Heart right ventricle (tissue), 16 donors: ENCODE measurements at regions not wholly inside any gene's neighbourhood (a gene's known extent, or its start where the extent isn't known, plus 50 kb on each side); places are given as distances from the start of the nearest gene placed in this dataset.

Experiments
- ATAC-seq, 8 donors: fragments of 200-7000 bp; cut with Tn5 transposase; one replicate each; pipeline ENCODE4 v1.9.1; 2020; ENCODE audit warnings: mild to moderate bottlenecking in 8 of 8, moderate library complexity in 8 of 8, moderate number of reproducible peaks in 1 of 8
- DNase-seq, 2 donors: peaks; one replicate each; pipeline ENCODE4 v3.0.0-alpha.2; 2020
- H3K27ac ChIP-seq, 10 donors: fragments of 200-600 bp; sonication (generic) in 2 of 10; one replicate each; pipeline versions ENCODE4 v1.5.0 to v1.8.0; 2020 to 2022; ENCODE audit warnings: mild to moderate bottlenecking in 3 of 10
- H3K27me3 ChIP-seq, 7 donors: fragments of 200-600 bp; one replicate each; pipeline ENCODE4 v1.8.0; 2021 to 2022; ENCODE audit warnings: mild to moderate bottlenecking in 2 of 7
- H3K36me3 ChIP-seq, 9 donors: fragments of 200-600 bp; sonication (generic) in 1 of 9; one replicate each; pipeline versions ENCODE4 v1.5.0 to v1.8.0; 2020 to 2022; ENCODE audit warnings: mild to moderate bottlenecking in 2 of 9
- H3K4me1 ChIP-seq, 9 donors: fragments of 200-600 bp; sonication (generic) in 1 of 9; one replicate each; pipeline versions ENCODE4 v1.5.0 to v1.8.0; 2020 to 2022; ENCODE audit warnings: mild to moderate bottlenecking in 4 of 9
- H3K4me3 ChIP-seq, 10 donors: fragments of 200-600 bp; sonication (generic) in 2 of 10; one replicate each; pipeline versions ENCODE4 v1.5.0 to v1.8.0; 2020 to 2022; ENCODE audit warnings: mild to moderate bottlenecking in 7 of 10, moderate library complexity in 2 of 10
- H3K9me3 ChIP-seq, 11 donors: fragments of 200-600 bp in 10 of 11; sonication (generic) in 2 of 11; one replicate each; pipeline versions ENCODE4 v1.5.0 to v1.8.0; 2013 to 2022; ENCODE audit warnings: mild to moderate bottlenecking in 2 of 11, control low read depth in 1 of 11, moderate library complexity in 1 of 11
- WGBS, 2 donors: extraction: QIAGEN DNeasy Blood & Tissue Kit; methylation state at CpG; one replicate each; pipeline ENCODE4 v1.1.7; 2013; ENCODE audit warnings: inconsistent platforms in 1 of 2; 5-methylcytosine and 5-hydroxymethylcytosine counted together
- intact Hi-C, 10 donors: fragments of 100-400 bp; cut with DNase I; formaldehyde crosslinking; loops; one replicate each; pipeline versions ENCODE4 v1.11.1 to v1.14.2; 2022
- TF ChIP-seq, protein P1 (sequence below), 9 donors: fragments of 200-600 bp; sonication (generic) in 2 of 9; IDR thresholded peaks; one replicate each; pipeline versions ENCODE4 v1.5.0 to v1.8.0; 2021 to 2022; ENCODE audit warnings: antibody characterized with exemption in 9 of 9, mild to moderate bottlenecking in 5 of 9, moderate library complexity in 1 of 9
- donor health status: Arrhythmogenic right ventricular cardiomyopathy.
- donor health status: ischemic (EF 13 %, LVEDD 7.1; RV severe dilation, severe dysfunction).
- donor health status: healthy with polysubstance abuse.
- donor health status: DM: no; HTN: yes; CAD: no.
- donor health status: DM: no; HTN: no; CAD: no.
- donor health status: ischemic (EF 25% LVEDD 6.9; RV normal size, moderate dysfunction).
- donor health status: ischemic (EF 25% LVEDD 5.7; RV mildly dilated, moderate dysfunction).
- donor health status: healthy.
- donor health status: DM: yes; HTN: yes; CAD: no.
- donor health status: Ischemic cardiomyopathy.
- donor health status: ischemic (EF 35%, LVEDD 5.7; RV mildly dilated, moderate dysfunction).
- donor health status: nonischemic (EF 11% LVEDD 7.7; RV severe dilation, severe dysfunction).
- donor health status: DM: yes; HTN: yes; CAD: no.
- donor health status: PGD.
- donor health status: ischemic (EF 29% LVEDD 5.4; RV normal size, mild dysfunction).
- donor health status: nonischemic (EF 23%, LVEDD 6.1; RV moderate dilation, normal function).

DNA sequence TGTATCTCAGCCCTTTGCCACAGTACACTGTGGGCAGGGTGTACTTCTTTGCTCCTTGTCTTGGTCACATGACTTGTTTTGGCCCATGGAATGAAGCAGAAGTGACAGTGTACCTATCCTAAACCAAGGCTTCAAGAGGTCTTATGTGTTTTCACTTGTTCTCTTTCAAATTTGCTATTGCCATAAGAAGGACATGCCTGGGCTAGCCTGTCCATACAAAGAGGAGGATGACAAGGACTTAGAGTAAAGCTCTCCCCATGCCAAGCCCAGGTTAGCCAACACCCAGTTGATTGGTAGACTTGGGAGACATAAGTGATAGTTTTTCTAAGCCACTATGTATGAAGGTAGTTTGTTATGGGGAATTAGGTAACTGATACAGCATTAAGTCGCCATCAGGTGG lies 141.1 kb upstream of the MID1 start:
- intact Hi-C loops: no loop called here
- H3K27ac ChIP-seq: no peak overlapping the region
- DNase-seq (no peak), ATAC-seq (no peak)
- H3K4me1 ChIP-seq: peaks cover 0 to 8% (median 2%) of the 10 kb centered on the region in 9 donors
- peaks cover 0 to 10% (median 0%) of the 10 kb centered on the region in 7 donors for H3K27me3 ChIP-seq
- no peaks in the 10 kb centered on the region for H3K36me3 ChIP-seq
- H3K9me3 ChIP-seq: no peaks in the 10 kb centered on the region
- TF ChIP-seq, protein P1, sequence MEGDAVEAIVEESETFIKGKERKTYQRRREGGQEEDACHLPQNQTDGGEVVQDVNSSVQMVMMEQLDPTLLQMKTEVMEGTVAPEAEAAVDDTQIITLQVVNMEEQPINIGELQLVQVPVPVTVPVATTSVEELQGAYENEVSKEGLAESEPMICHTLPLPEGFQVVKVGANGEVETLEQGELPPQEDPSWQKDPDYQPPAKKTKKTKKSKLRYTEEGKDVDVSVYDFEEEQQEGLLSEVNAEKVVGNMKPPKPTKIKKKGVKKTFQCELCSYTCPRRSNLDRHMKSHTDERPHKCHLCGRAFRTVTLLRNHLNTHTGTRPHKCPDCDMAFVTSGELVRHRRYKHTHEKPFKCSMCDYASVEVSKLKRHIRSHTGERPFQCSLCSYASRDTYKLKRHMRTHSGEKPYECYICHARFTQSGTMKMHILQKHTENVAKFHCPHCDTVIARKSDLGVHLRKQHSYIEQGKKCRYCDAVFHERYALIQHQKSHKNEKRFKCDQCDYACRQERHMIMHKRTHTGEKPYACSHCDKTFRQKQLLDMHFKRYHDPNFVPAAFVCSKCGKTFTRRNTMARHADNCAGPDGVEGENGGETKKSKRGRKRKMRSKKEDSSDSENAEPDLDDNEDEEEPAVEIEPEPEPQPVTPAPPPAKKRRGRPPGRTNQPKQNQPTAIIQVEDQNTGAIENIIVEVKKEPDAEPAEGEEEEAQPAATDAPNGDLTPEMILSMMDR (IDR thresholded peaks at IDR 0.05): no peak
- H3K4me3 ChIP-seq: no peak overlapping the region
- 100% methylated on average over 1 of the region's 1 CpG for WGBS, 2 donors

DNA sequence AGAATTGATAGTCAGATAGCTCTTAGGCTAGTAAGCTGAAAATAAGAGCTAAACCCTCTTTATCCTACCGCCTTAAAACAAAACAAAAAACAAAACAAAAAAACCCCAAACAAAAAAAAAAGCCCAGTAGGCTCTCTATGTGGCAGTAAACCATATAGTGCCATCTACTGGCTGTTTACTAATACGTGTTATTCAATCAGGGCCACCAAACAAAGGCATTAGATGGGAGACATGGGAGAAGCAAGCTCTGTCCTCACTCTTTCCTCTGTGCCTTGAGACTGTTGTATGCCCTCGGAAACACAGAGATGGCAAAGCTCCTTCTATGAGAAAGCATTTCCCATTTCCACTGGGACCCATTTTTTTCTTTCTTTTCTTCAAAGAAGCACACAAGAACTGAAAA lies 148.8 kb upstream of the MID1 start:
- no peak for ATAC-seq
- peak overlapping the region in 2 of 10 donors; percentile 13 to 19 for H3K27ac ChIP-seq

DNA sequence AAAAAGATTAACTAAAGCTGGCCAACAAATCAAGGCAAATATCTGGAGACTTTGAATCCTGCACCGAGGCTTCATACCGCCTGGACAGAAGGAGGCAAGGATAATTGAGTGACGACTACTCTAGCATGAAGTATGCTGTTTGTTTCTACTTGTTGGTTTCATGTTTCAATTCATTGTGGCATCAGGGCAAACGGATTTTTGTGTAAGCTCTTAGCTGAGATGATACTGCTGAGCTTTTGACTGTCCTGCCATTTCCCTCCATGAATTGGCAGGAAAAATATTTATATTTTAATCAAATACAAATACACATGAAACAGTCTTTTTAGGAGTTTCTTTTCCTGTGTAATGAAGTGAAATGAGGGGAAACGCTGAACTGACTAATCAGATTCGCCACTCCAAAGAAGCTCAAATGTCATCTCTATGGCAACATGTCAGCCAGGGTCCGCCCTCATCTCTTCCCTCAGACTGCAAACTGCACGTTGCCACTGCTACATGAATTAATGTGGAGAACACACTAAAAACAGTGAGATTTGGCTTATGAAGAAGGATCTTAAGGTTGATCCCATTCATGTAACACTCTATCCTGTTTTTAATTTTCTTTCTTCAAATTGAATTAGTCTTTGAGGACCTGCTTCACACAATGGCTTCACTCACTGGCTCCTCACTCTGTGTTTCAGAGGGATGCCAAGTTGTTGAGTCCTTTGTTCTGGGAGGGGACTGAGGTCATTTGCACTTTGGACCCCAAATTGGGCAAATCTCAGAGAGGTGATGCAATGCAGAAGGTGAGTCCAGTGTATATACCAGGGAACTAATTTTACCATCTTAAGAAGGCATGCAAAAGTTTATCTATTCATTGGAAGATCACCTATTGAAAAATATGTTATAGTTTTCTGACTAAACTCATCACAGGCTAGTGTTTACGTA lies 149.6 kb upstream of the MID1 start:
- Histone ChIP-seq H3K4me1 (no peaks in the 10 kb centered on the region), H3K9me3 (no peaks in the 10 kb centered on the region), H3K4me3 (peak overlapping the region in 3 of 10 donors; percentile 10 to 19 (median 14)), H3K27ac (peak overlapping the region in 2 of 10 donors; percentile 13 to 19), H3K36me3 (no peaks in the 10 kb centered on the region), H3K27me3 (peaks cover 0 to 13% (median 0%) of the 10 kb centered on the region in 7 donors)
- ATAC-seq (peak in 2 of 8 donors; percentile 61 to 71), DNase-seq (no peak)
- intact Hi-C loops: no loop called here
- WGBS, 2 donors: 59 to 61% methylated on average over 9 of the region's 9 CpGs
- TF ChIP-seq, protein P1 (IDR thresholded peaks at IDR 0.05): no peak

More for the DNA sequence above, 148.8 kb upstream of the MID1 start:
- DNase-seq: no peak
- peaks cover 0 to 14% (median 0%) of the 10 kb centered on the region in 7 donors for H3K27me3 ChIP-seq
- peak overlapping the region in 2 of 10 donors; percentile 10 to 14 for H3K4me3 ChIP-seq
- intact Hi-C loops: no loop called here
- no peaks in the 10 kb centered on the region for H3K36me3 ChIP-seq
- H3K9me3 ChIP-seq: no peaks in the 10 kb centered on the region
- TF ChIP-seq, protein P1 (IDR thresholded peaks at IDR 0.05): peak in 8 of 9 donors; percentile 13 to 56 (median 44)
- WGBS, 2 donors: 25 to 30% methylated on average over 3 of the region's 3 CpGs
- no peaks in the 10 kb centered on the region for H3K4me1 ChIP-seq

DNA sequence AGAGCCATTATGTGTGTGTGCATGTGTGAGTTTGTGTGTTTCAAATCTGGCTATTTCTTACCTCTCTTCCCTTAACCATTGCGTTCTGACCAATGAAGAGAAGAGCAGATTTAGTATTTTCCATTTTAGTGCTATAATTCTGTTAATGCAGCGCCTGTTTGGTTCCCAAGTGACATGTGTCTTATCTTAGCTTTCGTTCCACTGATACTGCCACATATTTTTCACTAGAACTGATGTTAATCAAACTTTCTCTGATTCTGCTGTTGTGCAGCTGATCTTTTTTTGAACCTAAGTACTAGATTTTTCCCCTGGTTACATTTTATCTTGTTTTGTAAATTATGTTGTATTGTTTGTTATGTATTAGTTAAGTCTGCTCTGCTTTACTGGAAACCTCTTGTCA lies 152.9 kb upstream of the MID1 start:
- no peak overlapping the region for H3K27ac ChIP-seq
- ATAC-seq (no peak), DNase-seq (no peak)
- no peaks in the 10 kb centered on the region for H3K27me3 ChIP-seq
- H3K9me3 ChIP-seq: no peaks in the 10 kb centered on the region
- no peaks in the 10 kb centered on the region for H3K36me3 ChIP-seq
- WGBS, 2 donors: 64 to 66% methylated on average over 3 of the region's 3 CpGs
- TF ChIP-seq, protein P1 (IDR thresholded peaks at IDR 0.05): no peak
- intact Hi-C loops: no loop called here
- H3K4me3 ChIP-seq: no peak overlapping the region
- no peaks in the 10 kb centered on the region for H3K4me1 ChIP-seq
